Prostate gland (tissue), 2 donors: ENCODE measurements at regions not wholly inside any gene's neighbourhood (a gene's known extent, or its start where the extent isn't known, plus 50 kb on each side); places are given as distances from the start of the nearest gene placed in this dataset.
"Not testable (repeated sequence)": the region's sequence is repeated elsewhere in the genome, so short reads cannot be mapped to it uniquely, and the experiment has no call there.

Source experiments
- DNase-seq: peaks from one replicate; pipeline ENCODE4 v3.0.0-alpha.2; 2019; ENCODE audit warnings: low spot score
- H3K27ac ChIP-seq, 2 donors: fragments of 200-600 bp; sonication (generic); 2 replicates each; pipeline ENCODE4 v1.5.1; 2017 to 2019
- H3K27me3 ChIP-seq: fragments of 200-600 bp; sonication (generic); replicated peaks from 2 replicates; pipeline ENCODE4 v1.5.1; 2019; ENCODE audit not compliant: insufficient read depth
- H3K36me3 ChIP-seq, 2 donors: fragments of 200-600 bp; sonication (generic); 1 replicate in 1 of 2; 2 replicates in 1 of 2; pipeline versions ENCODE4 v1.5.1 to v1.8.1; 2017 to 2019
- H3K4me1 ChIP-seq: fragments of 200-600 bp; sonication (generic); replicated peaks from 2 replicates; pipeline ENCODE4 v1.5.1; 2019
- H3K4me3 ChIP-seq, 2 donors: fragments of 200-600 bp; sonication (generic); 2 replicates each; pipeline ENCODE4 v1.5.1; 2017 to 2019
- H3K9me3 ChIP-seq: fragments of 200-600 bp; sonication (generic); 2 replicates; pipeline ENCODE4 v1.5.1; 2017
- CTCF ChIP-seq, 4 experiments: fragments of 200-600 bp in 2 of 4; fragments of 450-650 bp in 2 of 4; sonication (generic) in 2 of 4; IDR thresholded peaks; 1 replicate in 3 of 4; 2 replicates in 1 of 4; pipeline ENCODE4 v1.5.1; 2016 to 2019; ENCODE audit warnings: antibody characterized with exemption in 4 of 4, mild to moderate bottlenecking in 2 of 4, moderate library complexity in 2 of 4
- POLR2A ChIP-seq: fragments of 450-650 bp; IDR thresholded peaks from one replicate; pipeline ENCODE4 v1.6.1; 2016; ENCODE audit warnings: antibody characterized with exemption, mild to moderate bottlenecking
- POLR2AphosphoS5 ChIP-seq: sonication (generic); formaldehyde crosslinking; IDR thresholded peaks from one replicate; pipeline ENCODE4 v1.6.1; 2017; ENCODE audit warnings: antibody characterized with exemption
- WGBS: methylation state at CpG from one replicate; pipeline ENCODE4 v1.1.5; 2018; 5-methylcytosine and 5-hydroxymethylcytosine counted together
- intact Hi-C: fragments of 100-400 bp; cut with DNase I; formaldehyde crosslinking; loops from one replicate; pipeline ENCODE4 v1.14.2; 2022

GRCh38 chr10:4902571-4903011, 60.6 kb upstream of the AKR1C1 start:
- Histone ChIP-seq H3K4me3 (no peak overlapping the region), H3K4me1 (no peaks in the 10 kb centered on the region), H3K36me3 (no peaks in the 10 kb centered on the region), H3K27ac (peak overlapping the region in 1 of 2 donors; percentile 26), H3K27me3 (no peaks in the 10 kb centered on the region), H3K9me3 (no peaks in the 10 kb centered on the region)
- peak; percentile 35 for DNase-seq
- TF ChIP-seq POLR2AphosphoS5, result peak; percentile 59
- TF ChIP-seq CTCF (IDR thresholded peaks at IDR 0.05), result no peak
- TF ChIP-seq POLR2A, result no peak
- intact Hi-C loops, result no loop called here
- 31% methylated on average over 5 of the region's 5 CpGs for WGBS

GRCh38 chr10:4903126-4903525, 60.1 kb upstream of the AKR1C1 start:
- H3K9me3 ChIP-seq, intact Hi-C loops, DNase-seq, H3K4me1 ChIP-seq, H3K27me3 ChIP-seq, H3K4me3 ChIP-seq, H3K36me3 ChIP-seq: not testable (repeated sequence)
- WGBS, result 75% methylated on average over 7 of the region's 7 CpGs
- H3K27ac ChIP-seq, result peak overlapping the region in 1 of 2 donors; percentile 26

- H3K27ac ChIP-seq, H3K4me3 ChIP-seq, H3K27me3 ChIP-seq, DNase-seq, intact Hi-C loops, H3K36me3 ChIP-seq, H3K9me3 ChIP-seq, H3K4me1 ChIP-seq: not testable (repeated sequence)
- WGBS, result 89% methylated on average over 2 of the region's 2 CpGs
Observed at GRCh38 chr10:4903675-4904074, 59.5 kb upstream of the AKR1C1 start.

GRCh38 chr10:4909118-4909517, 54.1 kb upstream of the AKR1C1 start:
- DNase-seq, result no peak
- no peak overlapping the region for H3K27ac ChIP-seq
- H3K4me3 ChIP-seq, result no peak overlapping the region
- TF ChIP-seq CTCF (IDR thresholded peaks at IDR 0.05), result no peak
- no peak for TF ChIP-seq POLR2AphosphoS5
- TF ChIP-seq POLR2A, result no peak
- intact Hi-C loops, result no loop called here
- no peaks in the 10 kb centered on the region for H3K4me1 ChIP-seq
- H3K9me3 ChIP-seq, result no peaks in the 10 kb centered on the region
- 81% methylated on average over 6 of the region's 6 CpGs for WGBS
- H3K36me3 ChIP-seq, result no peaks in the 10 kb centered on the region
- H3K27me3 ChIP-seq, result no peaks in the 10 kb centered on the region
